NAMALWA (cell line): ENCODE measurements at regions not wholly inside any gene's neighbourhood (a gene's known extent, or its start where the extent isn't known, plus 50 kb on each side); places are given as distances from the start of the nearest gene placed in this dataset.
A peak's percentile ranks its signal among the peaks of the same experiment; 100 is the strongest.
"Not testable (repeated sequence)": the region's sequence is repeated elsewhere in the genome, so short reads cannot be mapped to it uniquely, and the experiment has no call there.

Experiments used
- DNase-seq: peaks from one replicate; pipeline ENCODE4 v3.0.0-alpha.2; 2015; ENCODE audit warnings: low spot score

DNA sequence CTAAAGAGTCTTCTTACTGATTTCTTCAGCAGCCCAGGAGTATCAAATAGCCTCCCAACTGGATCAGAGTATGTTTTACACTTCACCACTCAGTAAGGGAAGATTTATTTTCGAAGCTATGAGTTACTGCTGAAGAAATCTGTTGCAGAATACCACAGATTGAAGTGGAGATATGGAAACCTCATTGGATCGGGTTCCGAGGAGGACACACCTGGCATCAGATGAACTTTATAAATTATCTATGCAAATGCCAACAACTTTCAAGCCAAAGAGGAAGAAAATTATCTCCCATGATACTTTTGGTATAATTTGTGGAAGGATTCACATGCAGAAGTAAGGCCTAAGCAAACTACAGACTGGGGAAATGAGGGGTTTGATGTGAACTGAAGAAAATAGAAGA is 515.9 kb upstream of the NDST4 start:
- no peak for DNase-seq

DNA sequence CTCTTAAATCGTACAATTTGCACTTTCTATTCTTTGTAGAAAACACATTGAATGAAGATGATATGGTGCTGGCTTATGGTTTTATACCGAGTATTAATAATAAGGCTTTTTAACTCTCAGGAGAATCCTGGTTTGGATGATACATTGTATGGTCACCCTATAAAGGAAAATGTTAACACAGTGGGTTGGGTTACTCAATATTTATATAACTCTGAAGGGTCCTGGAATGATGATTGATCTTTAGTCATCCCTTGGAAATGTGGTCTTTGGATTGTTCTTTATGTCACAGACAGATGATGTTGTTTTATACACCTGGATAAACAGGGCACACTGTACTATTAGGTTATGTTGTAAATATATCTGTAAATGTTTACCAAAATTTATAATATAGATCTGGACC is 496.2 kb upstream of the NDST4 start:
- DNase-seq = no peak

DNA sequence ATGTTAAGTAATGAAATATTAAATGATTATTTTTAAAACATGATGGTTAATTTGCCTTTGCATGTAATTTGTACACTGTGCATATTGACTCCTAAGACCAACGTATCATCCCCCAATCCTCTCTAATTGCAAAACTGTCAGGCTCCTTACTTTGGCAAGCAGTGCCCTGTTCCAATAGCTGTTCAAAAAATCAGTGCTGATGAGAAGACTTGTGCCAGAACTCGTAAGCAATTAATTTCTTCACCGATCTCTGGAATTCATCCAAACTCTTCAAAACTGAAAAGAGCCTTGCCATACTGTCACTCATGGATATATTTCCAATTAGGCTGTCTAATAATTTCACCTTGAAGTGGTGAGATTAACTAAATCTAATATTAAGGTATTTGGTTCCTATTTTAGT is 493.9 kb upstream of the NDST4 start:
- no peak for DNase-seq

DNA sequence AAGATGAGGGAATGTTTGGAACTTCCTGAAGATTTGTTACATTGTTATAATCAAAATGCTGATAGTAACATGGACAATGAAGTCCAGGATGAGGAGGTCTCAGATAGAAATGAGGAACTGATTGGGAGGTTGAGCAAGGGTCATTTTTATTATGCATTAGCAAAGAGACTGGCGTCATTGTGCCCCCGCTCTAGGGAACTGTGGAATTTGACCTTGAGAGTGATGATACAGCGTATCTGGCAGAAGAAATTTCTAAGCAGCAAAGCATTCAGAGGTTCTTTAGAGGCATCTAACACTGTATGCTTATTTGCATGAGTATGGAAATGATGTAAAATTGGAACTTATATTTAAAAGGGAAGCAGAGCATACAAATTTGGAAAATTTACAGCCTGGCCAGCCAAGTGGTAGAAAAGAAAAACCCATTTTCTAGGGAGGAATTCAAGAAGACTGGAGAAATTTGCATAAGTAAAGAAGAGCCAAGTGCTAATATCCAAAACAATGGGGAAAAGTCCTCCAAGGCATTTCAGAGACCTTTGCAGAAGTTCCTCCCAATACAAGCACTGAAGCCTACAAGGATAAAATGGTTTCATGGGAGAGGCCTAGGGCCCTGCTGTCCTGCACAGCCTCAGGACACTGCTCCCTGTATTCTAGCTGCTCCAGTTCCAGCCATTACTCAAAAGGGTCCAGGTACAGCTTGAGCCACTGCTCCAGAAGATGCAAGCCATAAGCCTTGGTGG is 483.0 kb upstream of the NDST4 start:
- DNase-seq = no peak

DNA sequence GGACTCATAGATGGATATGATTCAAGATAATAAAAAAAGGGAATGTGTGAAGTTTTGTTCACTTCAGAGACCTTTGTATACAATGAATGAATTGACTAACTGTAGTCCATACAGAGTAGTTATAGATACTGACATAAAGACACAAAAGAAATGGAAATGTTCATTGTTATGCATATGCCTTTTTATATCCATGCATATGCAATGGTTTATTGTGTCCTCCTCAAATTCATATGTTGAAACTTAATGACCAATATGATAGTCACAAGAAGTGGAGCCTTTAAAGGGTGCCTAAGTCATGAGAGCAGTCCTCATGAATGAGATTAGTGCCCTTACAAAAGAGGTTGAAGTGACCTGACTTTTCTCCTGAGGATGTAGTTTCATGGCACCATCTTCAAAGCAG is 467.5 kb upstream of the NDST4 start:
- no peak for DNase-seq

DNA sequence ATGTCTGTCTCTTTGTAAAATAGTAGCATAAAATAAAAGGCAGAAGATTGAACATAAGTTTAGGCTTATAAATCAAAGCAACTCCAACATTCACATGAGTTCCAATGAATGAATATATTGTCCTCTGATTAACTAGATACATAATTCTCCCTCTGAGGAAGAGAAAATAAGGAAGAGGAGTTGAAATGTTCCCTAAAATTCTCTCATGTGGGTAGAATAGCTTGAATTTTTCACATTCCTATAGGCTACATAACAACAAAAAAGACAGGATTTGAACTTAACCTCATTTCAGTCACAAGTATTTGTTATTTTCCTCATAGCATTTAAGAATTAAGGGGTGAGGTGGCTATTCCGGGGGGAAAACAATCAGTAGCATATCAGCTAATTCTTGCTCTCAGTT is 462.4 kb upstream of the NDST4 start:
- no peak for DNase-seq

DNA sequence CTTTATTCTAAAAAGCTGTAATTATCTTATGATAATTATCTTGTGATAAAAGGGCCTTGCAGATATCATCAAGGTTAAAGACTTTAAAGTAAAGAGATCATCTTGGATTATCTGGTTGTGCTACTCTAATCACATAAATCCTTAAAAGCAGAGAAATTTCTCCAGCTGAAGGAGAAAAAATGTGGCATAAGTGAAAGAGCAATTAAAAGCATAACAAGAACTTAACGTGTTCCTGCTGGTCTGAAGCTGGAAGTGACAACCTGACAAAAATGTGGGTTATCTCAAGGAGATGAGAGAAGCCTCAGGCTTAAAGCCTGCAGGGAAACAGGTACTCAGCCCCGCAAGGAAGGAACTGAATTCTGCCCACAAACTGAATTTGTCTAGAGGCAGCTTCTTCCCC is 449.1 kb upstream of the NDST4 start:
- no peak for DNase-seq

DNA sequence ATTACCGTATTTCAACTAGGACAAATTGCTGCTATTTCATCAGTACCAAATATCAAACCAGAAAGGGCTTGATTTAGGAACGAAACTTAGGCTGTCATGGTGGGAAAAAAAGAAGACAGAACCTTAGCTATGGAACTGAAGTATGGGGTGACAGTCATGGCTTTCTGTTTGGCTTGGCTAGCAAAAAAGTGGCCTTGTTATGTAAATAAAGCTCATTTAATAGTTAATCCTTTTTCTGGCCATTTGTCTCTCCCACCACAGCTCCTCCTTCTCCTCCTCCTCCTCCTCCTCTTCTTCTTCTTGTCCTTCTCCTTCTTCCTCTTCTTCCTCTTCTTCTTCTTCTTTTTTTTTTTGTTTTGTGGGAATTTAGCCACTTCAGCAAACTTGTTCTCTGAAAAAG is 434.7 kb upstream of the NDST4 start:
- no peak for DNase-seq

DNA sequence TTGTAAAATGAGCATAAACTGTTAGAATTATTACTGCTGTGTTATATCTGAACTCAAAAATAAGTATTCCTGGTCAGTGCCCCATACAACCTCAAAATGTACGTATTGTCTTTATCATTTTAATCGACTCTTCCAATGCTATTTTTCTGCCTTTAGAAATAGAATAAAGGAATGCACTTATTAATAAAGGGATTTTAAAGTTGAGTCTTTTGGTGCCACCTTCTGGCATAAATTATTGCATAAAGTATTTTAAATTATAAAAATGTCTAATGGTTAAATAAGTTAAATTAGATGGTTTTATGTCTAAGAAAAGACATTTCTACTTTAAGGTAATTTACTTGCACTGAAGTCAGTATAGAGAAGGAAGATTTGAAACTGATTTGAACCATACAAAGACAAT is 424.0 kb upstream of the NDST4 start:
- DNase-seq = peak; percentile 38

DNA sequence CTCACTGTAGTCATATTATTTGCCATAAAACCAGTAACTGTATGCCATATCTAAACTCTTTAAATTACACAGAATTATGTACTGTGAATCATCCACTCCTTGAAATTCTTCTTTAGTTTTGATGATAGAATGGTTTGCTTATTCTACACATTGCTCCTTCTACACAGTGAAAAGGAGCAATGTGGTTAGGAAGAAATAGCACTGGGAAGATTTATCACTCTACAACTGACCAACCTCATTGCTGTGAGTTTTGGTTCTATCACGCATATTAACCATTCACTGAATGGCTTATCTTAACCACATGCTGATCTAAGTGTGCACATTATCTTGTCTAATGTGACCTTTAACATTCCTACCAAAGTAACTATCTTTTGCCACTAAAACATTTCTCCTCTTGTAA is 415.7 kb upstream of the NDST4 start:
- no peak for DNase-seq

DNA sequence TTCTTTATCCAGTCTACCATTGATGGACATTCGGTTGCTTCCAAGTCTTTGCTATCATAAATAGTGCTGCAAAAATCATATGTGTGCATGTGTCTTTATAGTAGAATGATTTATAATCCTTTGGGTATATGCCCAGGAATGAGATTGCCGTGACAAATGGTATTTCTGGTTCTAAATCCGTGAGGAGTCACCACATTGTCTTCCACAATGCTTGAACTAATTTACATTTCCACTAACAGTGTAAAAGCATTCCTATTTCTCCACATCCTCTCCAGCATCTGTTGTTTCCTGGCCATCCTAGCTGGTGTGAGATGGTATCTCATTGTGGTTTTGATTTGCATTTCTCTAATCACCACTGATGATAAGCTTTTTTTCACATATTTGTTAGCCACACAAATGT is 406.1 kb upstream of the NDST4 start:
- not testable (repeated sequence) for DNase-seq

DNA sequence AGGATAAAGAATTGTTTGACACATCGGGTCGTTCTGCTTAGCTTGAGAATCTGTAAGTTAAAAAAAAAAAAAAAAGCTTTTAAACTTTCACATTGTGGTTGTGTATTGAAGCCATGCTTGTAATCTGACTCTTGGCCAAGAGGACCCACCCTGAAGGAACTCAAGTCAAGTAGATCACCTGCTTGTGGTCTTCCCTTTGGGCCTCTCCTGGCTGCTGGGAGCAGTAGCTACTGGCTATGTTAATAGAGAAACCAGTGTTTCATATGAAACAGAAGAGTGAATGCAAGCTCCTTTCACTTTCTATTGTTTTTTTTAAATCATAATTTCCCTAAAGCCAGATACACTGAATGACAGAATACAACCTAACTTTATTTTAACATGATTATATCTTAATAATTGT is 402.4 kb upstream of the NDST4 start:
- peak; percentile 7 for DNase-seq

DNA sequence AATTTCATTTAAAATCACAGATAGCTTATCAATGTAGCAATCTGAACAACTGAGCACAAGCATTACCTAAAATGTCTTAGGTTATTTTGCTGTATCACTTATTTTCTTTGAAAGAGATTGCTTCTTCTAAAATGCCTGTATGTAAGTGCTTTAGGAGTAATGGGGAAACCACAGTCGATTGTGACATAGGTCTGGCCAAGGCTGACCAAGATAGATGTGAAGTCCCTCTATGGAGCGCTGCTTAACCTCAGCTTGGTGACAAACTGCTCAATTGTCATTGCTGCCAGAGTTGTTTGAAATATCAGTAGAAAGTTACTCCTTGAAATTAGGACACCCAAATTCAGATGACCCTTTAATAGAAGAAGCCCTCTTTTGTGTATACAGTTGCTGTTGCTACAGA is 401.9 kb upstream of the NDST4 start:
- DNase-seq = no peak

DNA sequence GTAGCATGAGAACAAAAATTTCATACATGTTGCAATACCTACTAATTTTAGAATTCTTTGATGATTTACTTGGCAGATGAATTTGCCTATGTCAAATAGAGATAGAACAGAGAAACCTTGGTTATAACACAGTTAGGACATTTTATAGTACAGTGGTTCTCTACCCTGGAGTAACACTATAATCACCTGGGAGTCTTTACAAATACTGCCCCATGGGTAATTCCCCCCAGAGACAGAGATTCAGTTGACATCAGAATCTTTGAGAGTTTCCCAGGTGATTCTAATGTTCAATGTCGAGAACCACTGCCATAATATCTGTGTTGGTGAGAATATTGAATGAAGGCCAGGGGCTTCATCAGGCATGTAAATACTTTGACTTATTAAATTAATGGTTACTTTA is 401.3 kb upstream of the NDST4 start:
- no peak for DNase-seq

DNA sequence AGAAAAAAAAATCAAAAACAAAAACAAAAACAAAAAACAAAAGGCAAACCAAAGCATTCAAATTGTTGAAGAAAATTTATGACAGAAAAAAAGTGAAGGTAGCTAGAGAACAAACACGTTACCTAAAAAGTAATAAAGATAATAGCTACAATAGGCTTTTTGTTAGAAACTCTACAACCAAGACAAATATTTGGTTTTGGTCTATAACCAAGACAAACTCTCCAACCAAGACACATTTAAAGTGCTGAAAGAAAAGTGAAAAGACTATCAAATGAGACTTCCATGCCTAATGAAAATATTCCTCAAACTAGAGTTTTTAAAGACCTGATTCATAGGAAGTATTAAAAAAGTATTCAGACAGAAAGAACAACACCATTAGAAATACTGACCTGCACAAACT is 391.9 kb upstream of the NDST4 start:
- DNase-seq = no peak

DNA sequence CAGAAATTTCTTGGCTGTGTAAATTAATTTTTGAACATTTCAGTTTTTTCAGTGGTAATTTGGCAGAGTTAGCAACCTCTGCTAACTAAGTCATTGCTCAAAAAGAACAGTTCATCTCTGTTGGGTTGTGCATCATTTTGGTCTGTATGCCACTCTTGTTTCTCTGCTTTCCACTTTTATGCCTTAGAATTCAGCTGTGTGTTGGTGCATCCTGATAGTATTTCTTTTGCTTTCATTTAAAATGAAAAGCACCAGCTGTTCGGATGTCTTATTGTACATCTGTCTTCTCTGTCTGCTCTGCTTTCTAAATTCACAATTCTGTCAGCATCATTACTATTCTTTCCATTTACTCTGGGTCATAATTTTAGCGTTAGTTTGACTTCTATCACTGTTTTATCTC is 388.2 kb upstream of the NDST4 start:
- DNase-seq = no peak

DNA sequence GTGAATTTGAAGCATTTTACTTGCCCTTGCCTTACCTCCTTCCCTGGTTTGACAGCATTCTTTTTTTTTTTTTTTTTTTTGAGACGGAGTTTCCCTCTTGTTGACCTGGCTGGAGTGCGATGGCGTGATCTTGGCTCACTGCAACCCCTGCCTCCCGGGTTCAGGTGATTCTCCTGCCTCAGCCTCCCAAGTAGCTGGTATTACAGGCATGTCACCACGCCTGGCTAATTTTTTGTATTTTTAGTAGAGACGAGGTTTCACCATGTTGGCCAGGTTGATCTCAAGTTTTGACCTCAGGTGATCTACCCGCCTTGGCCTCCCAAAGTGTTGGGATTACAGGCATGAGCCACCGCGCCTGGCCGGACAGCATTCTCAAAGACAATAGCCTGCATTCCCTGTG is 380.4 kb upstream of the NDST4 start:
- DNase-seq = not testable (repeated sequence)

DNA sequence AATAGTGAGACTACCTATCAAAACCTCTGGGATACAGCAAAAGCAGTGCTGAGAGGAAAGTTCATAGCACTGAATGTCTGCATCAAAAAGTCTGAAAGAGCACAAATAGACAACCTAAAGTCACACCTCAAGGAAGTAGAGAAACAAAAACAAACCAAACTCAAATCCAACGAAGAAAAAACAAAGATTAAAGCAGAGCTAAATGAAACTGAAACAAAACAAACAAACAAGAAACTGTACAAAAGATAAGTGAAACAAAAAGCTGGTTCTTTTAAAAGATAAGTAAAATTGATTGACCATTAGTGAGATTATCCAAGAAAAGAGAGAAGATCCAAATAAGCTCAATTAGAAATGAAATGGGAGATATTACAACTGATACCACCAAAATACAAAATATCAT is 378.3 kb upstream of the NDST4 start:
- no peak for DNase-seq

DNA sequence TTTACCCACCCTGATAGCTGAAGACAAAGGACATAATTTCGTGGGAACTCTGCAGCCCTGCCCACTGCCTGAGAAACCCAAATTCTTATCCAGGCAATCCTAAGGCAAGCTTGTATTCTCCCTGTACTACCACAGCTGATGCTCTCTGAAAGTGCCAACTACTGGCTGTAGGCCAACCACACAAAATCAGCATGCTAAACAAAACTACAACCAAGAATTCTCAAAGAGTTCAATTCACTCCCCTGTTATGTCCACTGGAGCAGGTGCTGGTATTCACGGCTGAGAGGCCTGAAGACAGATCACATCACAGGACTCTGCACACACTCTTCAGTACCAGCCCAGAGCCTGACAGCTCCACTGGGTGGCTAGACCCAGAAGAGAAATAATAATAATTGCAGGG is 375.9 kb upstream of the NDST4 start:
- DNase-seq = no peak

DNA sequence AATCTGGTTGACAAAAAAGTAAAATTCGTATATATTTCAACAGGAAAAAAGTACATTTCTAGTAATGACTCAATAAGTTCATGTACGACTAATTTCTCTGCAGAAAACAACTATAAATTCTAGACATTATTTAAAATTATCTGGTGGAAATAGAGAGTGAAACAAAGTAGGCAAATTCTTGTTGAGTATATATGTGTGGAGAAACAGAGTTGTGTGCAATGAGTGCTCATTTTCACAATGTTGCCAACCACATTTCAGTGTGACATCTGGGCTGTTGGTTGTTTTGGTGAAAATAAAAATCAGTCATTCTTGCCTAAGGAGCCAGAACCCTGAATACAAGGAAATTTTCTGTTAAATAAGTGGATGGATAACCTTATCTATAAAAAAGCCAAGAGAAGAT is 372.0 kb upstream of the NDST4 start:
- DNase-seq = no peak

DNA sequence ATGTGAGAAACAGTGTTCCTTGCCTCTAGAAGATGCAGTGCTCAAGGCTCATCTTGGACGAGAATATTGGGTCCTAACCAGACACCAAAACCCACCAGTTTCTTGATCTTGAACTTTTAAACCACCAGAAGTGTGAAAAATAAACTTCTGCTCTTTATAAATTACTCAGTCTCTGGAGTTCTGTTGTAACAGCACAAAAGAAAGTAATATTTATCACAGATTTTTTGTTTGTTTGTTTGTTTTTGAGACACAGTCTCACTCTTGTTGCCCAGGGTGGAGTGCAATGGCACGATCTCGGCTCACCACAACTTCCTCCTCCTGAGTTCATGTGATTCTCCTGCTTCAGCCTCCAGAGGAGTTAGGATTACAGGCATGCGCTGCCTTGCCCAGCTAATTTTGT is 371.1 kb upstream of the NDST4 start:
- no peak for DNase-seq

DNA sequence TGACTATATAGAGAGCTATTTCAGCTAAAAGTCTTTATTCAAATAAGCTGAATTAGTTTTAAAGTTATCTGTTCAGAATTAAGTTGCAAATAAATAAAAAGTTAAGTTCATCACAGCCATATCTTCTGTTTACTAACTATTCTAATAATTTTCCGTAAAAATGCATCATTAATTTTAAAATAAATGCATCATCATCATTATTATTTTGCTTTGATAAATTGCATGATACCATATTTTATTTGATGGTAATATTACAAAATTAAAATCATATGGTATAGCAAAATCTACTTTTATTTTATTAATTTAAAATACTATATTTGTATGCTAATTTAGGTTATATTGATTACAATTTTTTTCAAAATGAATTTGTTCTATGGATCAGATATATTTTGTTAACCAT is 357.3 kb upstream of the NDST4 start:
- no peak for DNase-seq

DNA sequence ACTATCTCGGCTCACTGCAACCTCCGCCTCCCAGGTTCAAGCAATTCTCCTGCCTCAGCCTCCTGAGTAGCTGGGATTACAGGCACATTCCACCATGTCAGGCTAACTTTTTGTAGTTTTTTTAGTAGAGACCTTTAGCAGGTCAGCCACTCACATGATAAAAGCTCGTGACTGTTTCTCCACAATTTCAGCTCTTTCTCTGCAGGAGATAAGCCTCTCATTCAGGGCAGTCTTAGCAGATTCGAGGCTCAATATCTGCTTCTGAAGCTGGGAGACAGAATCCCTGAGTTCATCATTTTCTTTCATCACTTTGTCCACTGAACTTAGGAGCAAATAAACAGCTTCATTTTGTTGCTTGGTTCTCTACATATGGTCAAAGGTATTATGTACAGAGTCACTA is 345.9 kb upstream of the NDST4 start:
- not testable (repeated sequence) for DNase-seq

DNA sequence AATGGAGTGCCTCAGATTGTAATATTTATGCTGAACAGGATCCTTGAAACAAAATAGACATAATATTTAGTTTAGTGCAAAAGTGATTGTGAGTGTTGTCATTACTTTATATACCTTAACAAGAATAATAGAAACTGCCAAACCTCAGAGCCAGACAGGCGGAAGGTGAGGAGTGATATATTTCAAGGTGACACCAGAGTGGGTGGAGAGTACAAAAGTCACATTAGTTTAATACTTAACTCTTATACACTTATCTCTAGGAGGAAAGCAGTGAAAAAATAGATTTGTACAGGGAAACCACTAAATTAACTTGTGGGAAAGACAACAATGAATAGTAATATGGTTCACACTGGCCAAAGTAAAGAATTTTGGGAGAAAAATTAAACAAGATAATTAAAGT is 342.8 kb upstream of the NDST4 start:
- no peak for DNase-seq

DNA sequence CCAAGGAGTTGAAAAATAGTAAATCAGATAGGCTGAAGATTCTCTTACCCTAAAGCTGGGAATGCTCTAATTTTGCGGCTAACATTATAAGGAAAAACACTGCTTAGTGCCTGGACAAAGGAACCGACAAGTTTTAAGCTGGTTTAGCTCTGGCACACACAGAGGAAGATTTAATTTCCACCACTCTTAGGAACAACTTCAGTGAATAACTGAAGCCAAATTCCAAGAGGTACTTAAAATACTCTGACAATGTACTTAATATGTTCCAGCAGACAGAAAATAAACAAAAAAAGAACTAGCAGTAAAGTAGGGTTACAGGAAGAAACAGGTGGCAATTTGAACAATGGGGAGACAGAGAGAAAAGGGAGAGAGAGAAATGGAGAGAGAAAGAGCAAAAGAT is 340.8 kb upstream of the NDST4 start:
- no peak for DNase-seq
